IPS-18a (cell line): ENCODE measurements at regions not wholly inside any gene's neighbourhood (a gene's known extent, or its start where the extent isn't known, plus 50 kb on each side); places are given as distances from the start of the nearest gene placed in this dataset.

Experiments used
- H3K27ac ChIP-seq: one replicate; pipeline ENCODE4 v1.5.1; 2013; ENCODE audit warnings: low read length
- H3K27me3 ChIP-seq: one replicate; pipeline ENCODE4 v1.6.1; 2013; ENCODE audit warnings: mild to moderate bottlenecking, low read length; ENCODE audit not compliant: control insufficient read depth, insufficient read depth
- H3K36me3 ChIP-seq: one replicate; pipeline ENCODE4 v1.6.1; 2013; ENCODE audit warnings: low read depth, low read length; ENCODE audit not compliant: control insufficient read depth
- H3K4me1 ChIP-seq: one replicate; pipeline ENCODE4 v1.6.1; 2013; ENCODE audit warnings: low read depth, low read length; ENCODE audit not compliant: control insufficient read depth
- H3K4me3 ChIP-seq: one replicate; pipeline ENCODE4 v1.5.1; 2013; ENCODE audit warnings: low read length
- H3K9ac ChIP-seq: one replicate; pipeline ENCODE4 v1.6.1; 2013; ENCODE audit warnings: mild to moderate bottlenecking, low read length, moderate library complexity
- H3K9me3 ChIP-seq: one replicate; pipeline ENCODE4 v1.6.1; 2013; ENCODE audit warnings: low read depth, low read length; ENCODE audit not compliant: control insufficient read depth

- Histone ChIP-seq H3K36me3 (no peaks in the 10 kb centered on the region), H3K27me3 (no peaks in the 10 kb centered on the region), H3K9me3 (no peaks in the 10 kb centered on the region), H3K27ac (no peak overlapping the region), H3K9ac (no peak overlapping the region), H3K4me3 (no peak overlapping the region), H3K4me1 (no peaks in the 10 kb centered on the region)
These were observed 52.0 kb upstream of the ARGLU1 start for GRCh38 chr13:106619688-106620555.
